GM12891 (cell line): ENCODE measurements at regions not wholly inside any gene's neighbourhood (a gene's known extent, or its start where the extent isn't known, plus 50 kb on each side); places are given as distances from the start of the nearest gene placed in this dataset.

Experiments used
- POLR2A ChIP-seq: IDR thresholded peaks from 2 replicates; pipeline ENCODE4 v1.6.1; 2011; ENCODE audit warnings: low read depth, low read length, control low read depth
- POLR2AphosphoS5 ChIP-seq: IDR thresholded peaks from 2 replicates; pipeline ENCODE4 v1.6.1; 2011; ENCODE audit warnings: low read depth, low read length, control low read depth
- SPI1 ChIP-seq: IDR thresholded peaks from 2 replicates; pipeline ENCODE4 v1.6.1; 2011; ENCODE audit warnings: low read depth, low read length, control low read depth
- TAF1 ChIP-seq: IDR thresholded peaks from 2 replicates; pipeline ENCODE4 v1.6.1; 2011; ENCODE audit warnings: low read depth, low read length, control low read depth

DNA sequence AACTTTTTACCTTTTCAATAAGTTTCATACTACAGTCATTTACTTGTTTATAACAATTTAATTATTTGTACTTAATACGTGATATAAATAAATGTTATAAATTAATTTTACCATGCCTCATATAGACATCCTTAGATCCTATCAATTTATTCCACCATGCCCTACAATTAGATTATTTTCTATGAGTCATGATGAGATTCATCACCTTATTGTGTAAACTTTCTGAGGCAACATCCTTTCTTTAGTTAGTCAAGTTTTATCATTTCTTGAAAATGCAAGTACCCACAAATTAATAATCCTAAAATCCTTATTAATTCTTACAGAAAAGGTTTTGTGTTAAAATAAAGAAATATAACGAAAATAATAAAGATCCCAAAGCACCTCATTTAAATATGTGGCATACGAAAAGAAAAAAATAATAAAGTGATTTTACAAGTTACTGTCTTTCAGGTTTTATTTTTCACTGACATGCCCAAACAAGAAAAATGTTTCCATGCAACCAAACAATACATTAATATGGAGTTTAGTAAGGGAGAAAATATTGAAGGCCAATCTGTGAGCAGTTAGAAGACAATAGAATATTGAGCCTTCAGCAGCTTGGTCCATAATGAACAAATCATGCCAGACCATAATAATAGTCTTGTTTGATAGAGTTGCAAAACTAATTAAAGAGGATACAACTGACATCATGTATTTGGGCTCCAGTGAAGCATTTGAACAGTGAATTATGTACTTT is 188.7 kb upstream of the MRPS30 start:
- no peak for TF ChIP-seq POLR2AphosphoS5
- TF ChIP-seq POLR2A, result no peak
- no peak for TF ChIP-seq TAF1
- TF ChIP-seq SPI1, result no peak
